NCI-H2196 (cell line): ENCODE measurements at regions not wholly inside any gene's neighbourhood (a gene's known extent, or its start where the extent isn't known, plus 50 kb on each side); places are given as distances from the start of the nearest gene placed in this dataset.

ENCODE experiments used
- DNase-seq: peaks from one replicate; lab custom pipeline; 2025; ENCODE audit not compliant: unreplicated experiment; lab: John Stamatoyannopoulos, UW

GRCh38 chr6:40268614-40269013 is 318.6 kb downstream of the LRFN2 start:
- DNase-seq = no peak

- DNase-seq = no peak
These were observed 319.0 kb downstream of the LRFN2 start for GRCh38 chr6:40268166-40268565.

DNA sequence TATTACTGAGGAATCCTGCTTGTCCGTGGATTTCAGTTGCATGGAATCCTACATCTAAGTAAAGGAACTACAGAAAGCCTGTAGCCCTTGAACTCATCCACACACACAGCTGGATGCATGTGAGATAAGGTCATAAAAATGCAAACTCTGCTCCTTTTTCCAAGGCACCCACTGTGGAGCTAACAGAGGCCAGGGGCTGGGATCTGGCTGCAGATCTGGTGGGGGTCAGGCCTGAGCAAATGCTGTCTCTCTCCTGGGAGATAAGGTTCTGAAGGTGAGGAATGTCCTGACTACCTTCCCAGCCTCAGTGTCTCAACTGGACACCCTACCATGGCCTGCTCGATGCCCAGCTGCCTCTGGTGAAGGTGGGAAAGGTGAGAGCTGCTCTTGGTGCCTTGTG is 321.5 kb downstream of the LRFN2 start:
- no peak for DNase-seq

DNA sequence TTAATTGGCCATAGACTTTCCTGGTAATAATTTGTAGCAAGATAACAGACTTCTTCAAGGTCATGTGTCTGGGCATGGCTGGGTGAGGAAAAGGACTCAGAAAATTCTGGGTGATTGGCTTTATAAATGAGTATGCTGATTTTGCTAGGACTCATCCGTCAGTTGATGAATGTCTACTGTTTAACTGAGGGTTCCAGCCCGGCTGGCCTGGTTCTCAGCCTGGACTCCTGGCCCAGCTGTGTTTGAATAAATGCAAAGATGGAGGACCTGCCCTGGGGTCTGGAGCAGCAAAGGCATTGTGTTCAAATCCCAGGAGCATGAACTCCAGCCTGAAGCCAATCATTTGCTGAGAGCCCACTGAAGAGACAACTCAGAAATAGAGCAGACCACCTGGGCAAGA is 323.2 kb downstream of the LRFN2 start:
- no peak for DNase-seq

GRCh38 chr6:40262363-40262762 is 324.8 kb downstream of the LRFN2 start:
- no peak for DNase-seq

DNA sequence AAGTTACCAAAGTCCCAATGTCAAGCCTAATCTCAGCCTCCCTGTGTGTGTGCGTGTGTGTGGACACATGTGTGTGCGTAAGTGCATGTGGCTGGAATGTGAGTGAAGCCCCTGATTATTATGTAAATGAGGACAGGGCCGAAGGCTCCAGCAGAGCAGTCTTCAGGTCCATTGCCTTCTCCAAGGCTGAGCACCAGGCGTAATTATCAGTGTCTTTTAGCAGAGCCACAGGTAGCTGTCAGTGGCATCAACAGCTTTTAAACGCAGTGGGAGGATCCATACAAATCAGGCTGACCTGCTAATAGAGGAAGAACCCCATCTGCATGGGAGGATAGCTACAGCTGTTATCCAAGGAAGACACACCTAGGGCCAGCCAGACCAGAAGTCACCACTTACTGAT is 324.3 kb upstream of the MOCS1 start:
- DNase-seq = no peak

DNA sequence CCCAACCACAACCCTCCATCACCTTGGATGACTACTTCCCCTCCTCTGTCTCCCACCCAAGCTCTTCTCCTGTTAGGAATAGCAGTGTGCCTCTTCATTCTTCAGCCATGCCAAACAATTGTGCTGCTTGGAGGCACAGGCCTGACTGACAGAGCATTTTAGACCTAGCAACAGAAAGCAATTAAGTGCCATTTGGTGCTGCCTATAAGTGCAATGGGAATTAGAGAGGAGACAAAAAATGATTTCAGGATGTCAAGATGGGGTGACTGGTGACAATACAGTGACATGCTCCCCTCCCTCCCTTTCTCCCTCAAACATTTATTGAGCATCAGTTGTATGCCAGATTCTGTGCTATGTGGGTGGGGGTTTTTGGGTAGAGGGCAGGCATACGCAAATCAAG is 322.6 kb upstream of the MOCS1 start:
- no peak for DNase-seq

DNA sequence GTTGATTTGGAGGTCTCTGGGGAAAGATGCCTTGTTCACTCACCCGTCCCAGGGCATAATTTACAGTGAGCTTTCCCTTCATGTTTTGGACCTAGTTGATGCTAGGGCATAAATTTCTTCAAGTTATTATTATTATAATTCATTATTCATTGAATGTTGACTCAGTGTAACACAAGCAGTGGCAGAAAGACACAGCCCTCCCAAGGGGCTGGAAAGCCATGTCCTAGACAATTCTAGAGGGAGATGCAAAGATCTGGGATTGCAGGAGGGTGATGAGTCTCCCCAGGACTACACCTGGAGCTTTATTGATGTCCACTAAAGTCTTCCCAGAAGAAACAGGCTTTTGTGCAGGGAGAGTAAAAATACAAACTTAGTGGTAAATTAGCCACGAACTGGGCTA is 322.0 kb upstream of the MOCS1 start:
- no peak for DNase-seq

DNA sequence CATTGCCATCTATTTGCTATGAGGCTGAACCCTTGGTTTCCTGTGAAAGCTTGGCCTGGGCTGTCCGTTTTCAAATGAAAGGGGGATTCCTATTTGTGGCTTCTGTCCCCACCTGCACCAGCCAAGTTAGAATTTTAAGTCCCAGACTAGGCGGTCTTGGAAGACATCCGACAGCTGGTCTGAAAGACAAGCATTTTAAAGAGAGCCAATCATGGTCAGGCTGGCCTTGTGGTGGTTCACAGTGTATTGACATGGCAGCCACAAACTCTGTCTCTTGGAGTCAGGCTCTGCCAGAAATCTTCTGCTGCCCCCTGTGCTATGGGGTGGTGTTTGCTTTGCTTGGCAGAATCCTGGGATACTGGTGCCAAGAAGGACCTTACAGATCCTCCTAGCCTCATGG is 319.2 kb upstream of the MOCS1 start:
- DNase-seq = no peak

DNA sequence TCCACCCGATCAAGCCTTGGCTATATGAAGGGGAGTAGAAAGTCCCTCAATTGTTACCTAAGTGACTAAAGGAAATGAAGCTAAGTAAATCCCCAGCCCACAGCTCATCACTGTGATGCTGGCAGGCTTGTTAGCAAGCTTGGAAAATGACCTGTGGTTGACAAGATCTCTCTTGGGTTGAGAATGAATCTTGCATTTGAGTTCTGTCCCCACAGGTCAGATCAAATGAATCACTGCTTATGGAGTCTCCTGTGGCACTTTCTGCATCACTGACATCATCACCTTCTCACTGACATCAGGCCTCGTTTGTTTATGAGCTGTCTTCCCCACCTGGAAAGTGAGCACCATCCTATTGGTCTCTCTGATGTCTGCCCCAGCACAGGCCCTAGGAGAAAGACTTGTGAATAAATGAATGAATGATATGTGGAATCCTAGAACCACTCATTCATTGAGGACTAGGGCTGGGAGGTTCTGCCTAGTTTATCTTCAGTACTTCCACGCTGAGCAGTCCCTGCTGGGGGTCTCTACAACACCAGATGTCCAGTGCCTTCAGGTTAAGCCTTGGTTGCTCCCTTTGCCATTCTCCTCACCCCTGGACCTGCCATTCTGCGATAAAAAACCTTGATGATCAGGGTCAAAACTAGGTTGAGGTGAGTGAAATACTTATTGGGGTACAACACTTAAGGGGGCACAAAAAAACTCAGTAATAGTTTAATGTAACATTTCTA is 318.4 kb upstream of the MOCS1 start:
- no peak for DNase-seq

GRCh38 chr6:40251637-40252300 is 317.5 kb upstream of the MOCS1 start:
- peak; percentile 78 for DNase-seq

- no peak for DNase-seq
These were observed 315.7 kb upstream of the MOCS1 start for GRCh38 chr6:40249935-40250334.

- DNase-seq = no peak
These were observed 313.4 kb upstream of the MOCS1 start for GRCh38 chr6:40247516-40248115.

GRCh38 chr6:40244699-40245098 is 310.4 kb upstream of the MOCS1 start:
- no peak for DNase-seq

DNA sequence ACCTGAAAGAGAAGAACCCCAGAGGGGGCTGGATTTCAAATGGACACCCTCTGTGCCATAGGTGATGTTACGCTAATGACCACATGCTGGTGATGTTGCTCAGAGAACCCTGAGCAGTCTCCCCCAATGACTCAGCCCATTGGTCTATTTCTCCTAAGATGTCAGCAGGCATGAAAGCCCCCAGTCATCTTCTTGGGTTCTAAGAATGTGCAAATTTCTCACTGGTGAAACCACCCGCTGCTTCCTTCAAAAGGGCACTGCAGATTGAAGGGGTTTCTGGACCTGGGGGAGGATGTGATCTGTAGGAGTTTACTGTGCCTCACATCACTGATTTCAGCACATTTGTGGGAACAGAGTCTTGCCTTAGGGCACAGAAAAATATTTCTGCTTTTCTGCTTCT is 298.4 kb upstream of the MOCS1 start:
- DNase-seq = no peak

DNA sequence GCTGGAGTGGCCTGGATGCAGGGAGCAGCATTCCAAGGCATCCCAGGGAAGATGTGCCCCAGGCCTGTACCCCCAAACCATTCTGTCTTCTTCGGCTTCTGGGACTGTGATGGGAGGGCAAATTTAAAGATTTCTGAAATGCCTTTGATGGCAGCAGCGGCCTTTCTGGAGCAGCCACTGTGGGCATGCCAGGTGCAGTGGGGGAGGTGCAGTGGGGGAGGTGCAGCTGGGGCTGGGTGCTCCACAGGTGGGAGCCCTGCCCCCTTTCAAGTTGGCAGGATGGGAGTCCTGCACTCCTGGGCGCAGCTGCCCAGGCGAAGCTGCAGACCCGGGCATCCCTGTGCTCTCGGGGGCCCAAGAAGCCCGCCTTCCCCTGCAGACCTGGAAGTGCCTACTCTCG is 293.5 kb upstream of the MOCS1 start:
- no peak for DNase-seq

GRCh38 chr6:40222354-40222753 is 288.1 kb upstream of the MOCS1 start:
- no peak for DNase-seq

GRCh38 chr6:40219799-40220198 is 285.5 kb upstream of the MOCS1 start:
- no peak for DNase-seq

DNA sequence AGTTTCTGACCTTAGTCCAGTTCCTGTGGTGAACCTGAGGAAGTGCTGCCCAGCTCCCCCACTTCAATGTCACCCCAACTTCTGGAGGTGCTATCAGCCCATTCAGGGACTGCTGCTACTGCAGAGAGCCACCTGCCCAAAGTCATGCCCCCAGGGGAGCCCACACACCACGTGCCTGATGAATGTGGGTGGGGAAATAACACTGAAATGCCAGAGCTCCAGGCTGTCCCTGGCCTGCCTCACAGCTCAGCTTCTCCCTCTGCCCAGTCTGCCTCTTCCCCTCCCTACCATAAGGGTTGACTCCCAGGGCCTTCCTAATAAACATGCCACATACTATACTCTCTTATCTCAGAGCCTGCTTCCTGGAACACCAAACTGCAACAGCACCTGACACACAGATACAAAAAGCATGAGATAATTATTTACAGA is 276.4 kb upstream of the MOCS1 start:
- no peak for DNase-seq

DNA sequence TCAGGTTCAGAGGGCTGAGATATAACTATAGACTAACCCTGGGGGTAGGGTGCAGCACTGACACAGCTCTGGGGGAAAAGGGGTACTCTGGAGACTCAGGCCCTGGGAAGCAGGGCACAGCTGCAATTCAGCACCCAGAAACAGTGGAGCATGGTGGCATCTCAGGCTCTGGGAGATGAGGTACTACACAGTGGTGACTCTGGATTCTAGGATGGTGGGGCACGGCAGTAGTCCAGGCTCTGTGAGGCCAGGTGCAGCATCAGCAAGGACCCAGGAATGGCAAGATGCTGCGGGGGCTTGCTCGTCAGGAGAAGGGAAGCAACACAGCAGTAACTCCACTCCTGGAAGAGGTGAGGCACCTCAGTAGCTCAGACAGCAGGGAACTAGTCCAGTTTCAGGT is 271.5 kb upstream of the MOCS1 start:
- DNase-seq = no peak

GRCh38 chr6:40205004-40205403 is 270.7 kb upstream of the MOCS1 start:
- no peak for DNase-seq

DNA sequence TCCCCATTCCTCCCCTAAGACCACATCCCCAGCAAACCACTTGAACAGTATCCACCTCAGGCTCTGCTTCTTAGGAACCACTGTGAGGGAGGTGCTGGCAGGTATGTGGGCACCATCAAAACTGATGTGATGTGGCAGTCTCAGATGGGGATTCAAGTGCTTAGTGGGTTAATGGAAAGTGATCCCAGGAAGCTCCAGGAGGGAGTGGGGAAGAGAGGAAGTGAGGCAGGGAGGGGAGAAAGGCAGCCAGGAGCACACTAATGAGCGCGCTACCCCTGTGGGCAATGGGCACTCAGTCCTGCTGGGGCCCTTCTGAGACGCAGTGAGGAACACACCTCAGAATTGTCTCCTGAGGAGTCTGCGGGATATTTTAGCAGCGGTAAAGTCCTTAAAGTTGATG is 263.1 kb upstream of the MOCS1 start:
- no peak for DNase-seq

DNA sequence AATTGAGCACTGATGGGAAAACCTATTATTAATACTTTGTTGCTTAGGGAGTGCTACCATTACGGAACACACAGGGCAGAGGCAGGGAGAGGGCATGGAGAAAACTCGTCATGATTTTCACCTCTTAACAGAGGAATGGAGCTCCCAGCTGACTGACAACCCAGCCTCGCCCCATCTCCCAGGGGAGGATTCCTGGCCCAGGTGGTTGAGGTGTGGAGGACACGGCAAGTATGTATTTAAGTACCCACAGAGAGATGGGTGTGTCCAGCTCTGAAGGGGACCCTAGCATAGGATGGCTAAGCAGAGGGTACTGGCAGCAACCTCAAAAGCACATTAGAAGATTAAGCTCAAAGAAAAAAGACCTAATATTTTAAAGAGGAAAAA is 261.9 kb upstream of the MOCS1 start:
- no peak for DNase-seq
